Neural progenitor cell (in vitro differentiated cells): ENCODE measurements at regions not wholly inside any gene's neighbourhood (a gene's known extent, or its start where the extent isn't known, plus 50 kb on each side); places are given as distances from the start of the nearest gene placed in this dataset.

Experiments
- CTCF ChIP-seq: fragments of 200-600 bp; sonication (generic); IDR thresholded peaks from 2 replicates; pipeline ENCODE4 v1.5.1; 2017; ENCODE audit warnings: antibody characterized with exemption, mild to moderate bottlenecking
- EZH2 ChIP-seq: fragments of 200-600 bp; sonication (generic); IDR thresholded peaks from 2 replicates; pipeline ENCODE4 v1.6.1; 2017; ENCODE audit warnings: antibody characterized with exemption, mild to moderate bottlenecking, moderate library complexity
- EZH2phosphoT487 ChIP-seq: fragments of 200-600 bp; sonication (generic); IDR thresholded peaks from 2 replicates; pipeline ENCODE4 v1.6.1; 2017; ENCODE audit warnings: antibody characterized with exemption

DNA sequence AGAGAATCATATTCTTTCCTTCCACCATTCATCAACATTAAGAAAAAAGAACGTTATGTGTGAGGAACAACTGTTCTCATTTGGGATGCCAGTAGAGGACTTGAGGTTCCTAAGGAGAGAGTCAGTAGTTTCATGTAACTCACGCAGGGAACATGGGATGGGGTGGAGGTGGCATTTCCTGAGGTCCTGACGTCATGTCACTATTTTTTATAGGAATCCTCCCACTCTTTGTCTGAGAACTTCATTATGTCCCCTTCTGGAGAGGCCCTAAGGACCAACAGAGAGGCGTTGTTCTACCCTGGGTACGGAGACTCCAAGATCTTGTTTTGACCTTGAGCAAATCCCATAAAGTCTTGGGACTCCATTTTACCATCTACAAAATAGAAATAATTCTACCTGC is 211.7 kb upstream of the SOX9 start:
- no peak for TF ChIP-seq EZH2phosphoT487
- TF ChIP-seq CTCF, result no peak
- no peak for TF ChIP-seq EZH2
